ENCODE measurements at regions not wholly inside any gene's neighbourhood (a gene's known extent, or its start where the extent isn't known, plus 50 kb on each side); places are given as distances from the start of the nearest gene placed in this dataset.
A peak's percentile ranks its signal among the peaks of the same experiment; 100 is the strongest.

GRCh38 chr3:28859897-28860296 is 421.0 kb upstream of the RBMS3 start:
- TF ChIP-seq POLR2A (IDR thresholded peaks at IDR 0.05; ENCODE audit: extremely low read depth, insufficient read length) (no peak), MYC (IDR thresholded peaks at IDR 0.05; ENCODE audit: low read depth, low read length) (no peak)
- TF ChIP-seq, protein P1, sequence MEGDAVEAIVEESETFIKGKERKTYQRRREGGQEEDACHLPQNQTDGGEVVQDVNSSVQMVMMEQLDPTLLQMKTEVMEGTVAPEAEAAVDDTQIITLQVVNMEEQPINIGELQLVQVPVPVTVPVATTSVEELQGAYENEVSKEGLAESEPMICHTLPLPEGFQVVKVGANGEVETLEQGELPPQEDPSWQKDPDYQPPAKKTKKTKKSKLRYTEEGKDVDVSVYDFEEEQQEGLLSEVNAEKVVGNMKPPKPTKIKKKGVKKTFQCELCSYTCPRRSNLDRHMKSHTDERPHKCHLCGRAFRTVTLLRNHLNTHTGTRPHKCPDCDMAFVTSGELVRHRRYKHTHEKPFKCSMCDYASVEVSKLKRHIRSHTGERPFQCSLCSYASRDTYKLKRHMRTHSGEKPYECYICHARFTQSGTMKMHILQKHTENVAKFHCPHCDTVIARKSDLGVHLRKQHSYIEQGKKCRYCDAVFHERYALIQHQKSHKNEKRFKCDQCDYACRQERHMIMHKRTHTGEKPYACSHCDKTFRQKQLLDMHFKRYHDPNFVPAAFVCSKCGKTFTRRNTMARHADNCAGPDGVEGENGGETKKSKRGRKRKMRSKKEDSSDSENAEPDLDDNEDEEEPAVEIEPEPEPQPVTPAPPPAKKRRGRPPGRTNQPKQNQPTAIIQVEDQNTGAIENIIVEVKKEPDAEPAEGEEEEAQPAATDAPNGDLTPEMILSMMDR (IDR thresholded peaks at IDR 0.05; ENCODE audit: low read depth, low read length) = no peak
- TF ChIP-seq, protein P2, sequence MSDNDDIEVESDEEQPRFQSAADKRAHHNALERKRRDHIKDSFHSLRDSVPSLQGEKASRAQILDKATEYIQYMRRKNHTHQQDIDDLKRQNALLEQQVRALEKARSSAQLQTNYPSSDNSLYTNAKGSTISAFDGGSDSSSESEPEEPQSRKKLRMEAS (IDR thresholded peaks at IDR 0.05; ENCODE audit: low read depth, low read length) = no peak
- H3K4me3 ChIP-seq (ENCODE audit: low read depth, low read length) = no peak overlapping the region
- DNase-seq (ENCODE audit: low read depth) = no peak

DNA sequence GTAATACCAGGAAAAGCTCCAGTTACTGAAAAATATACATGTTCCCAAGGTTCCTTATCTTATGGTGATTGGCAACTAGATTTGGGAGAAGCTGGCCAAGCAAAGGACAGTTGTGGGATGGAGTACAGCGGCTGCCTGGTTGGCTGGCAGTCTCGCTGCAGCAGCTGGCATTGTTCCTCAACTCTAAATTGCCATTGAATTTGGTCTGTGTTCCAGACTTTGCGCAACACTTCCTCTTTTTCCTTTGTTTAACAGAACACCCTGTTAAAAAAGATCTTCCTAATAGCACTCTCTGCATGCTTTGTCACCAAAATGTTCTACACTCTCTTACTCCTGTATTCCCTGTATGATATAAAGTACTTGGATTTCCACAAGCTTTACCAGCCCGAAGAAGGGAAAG is 420.6 kb upstream of the RBMS3 start:
- H3K4me3 ChIP-seq (ENCODE audit: low read depth, low read length) = no peak overlapping the region
- TF ChIP-seq POLR2A (IDR thresholded peaks at IDR 0.05; ENCODE audit: extremely low read depth, insufficient read length) = no peak
- TF ChIP-seq, protein P2 (IDR thresholded peaks at IDR 0.05; ENCODE audit: low read depth, low read length) = no peak
- TF ChIP-seq MYC (IDR thresholded peaks at IDR 0.05; ENCODE audit: low read depth, low read length) = no peak
- TF ChIP-seq, protein P1 (IDR thresholded peaks at IDR 0.05; ENCODE audit: low read depth, low read length) = no peak
- DNase-seq (ENCODE audit: low read depth) = peak; percentile 60

DNA sequence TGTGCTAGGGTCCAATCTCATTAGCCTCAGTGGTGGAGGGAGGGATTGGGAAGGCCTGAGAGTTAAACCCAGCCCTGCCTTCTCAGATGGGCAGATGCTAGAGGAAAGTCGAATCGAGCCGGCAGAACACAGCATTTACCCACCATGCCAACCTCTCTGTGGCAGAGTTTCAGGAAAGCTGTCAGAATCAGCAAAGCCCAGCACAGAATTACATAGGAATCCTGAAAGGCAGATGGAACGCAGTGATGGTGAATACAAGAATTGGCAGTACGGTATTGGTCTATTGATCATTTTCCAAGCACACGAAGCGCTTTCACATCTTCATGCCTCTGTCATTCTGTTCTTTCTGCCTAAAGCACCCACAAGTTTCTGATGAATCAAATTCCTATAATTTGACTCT is 417.7 kb upstream of the RBMS3 start:
- TF ChIP-seq, protein P1 (IDR thresholded peaks at IDR 0.05; ENCODE audit: low read depth, low read length) = no peak
- no peak for TF ChIP-seq MYC (IDR thresholded peaks at IDR 0.05; ENCODE audit: low read depth, low read length)
- no peak for DNase-seq (ENCODE audit: low read depth)
- H3K4me3 ChIP-seq (ENCODE audit: low read depth, low read length) = no peak overlapping the region

DNA sequence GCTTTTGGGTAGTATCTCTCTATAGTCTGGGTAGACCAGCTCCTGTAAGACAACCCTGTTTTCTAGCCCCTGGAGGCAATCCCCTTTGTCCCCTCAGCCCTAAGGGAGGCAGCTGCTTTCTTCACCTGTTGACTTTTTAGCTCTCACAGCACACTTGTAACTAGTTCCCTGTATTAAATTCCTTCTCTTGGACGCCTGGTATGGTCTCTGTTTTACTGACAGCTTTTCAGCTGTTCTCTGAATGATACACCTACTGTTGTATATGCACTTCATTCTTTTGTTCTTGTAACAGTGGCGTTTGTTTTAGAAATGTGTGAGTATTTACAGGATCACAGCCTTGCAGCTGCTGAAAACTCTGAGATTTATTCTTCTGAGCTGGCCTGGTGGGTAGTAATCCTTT is 413.0 kb upstream of the RBMS3 start:
- DNase-seq (ENCODE audit: low read depth) = no peak
- TF ChIP-seq, protein P2 (IDR thresholded peaks at IDR 0.05; ENCODE audit: low read depth, low read length) = no peak
- TF ChIP-seq, protein P1 (IDR thresholded peaks at IDR 0.05; ENCODE audit: low read depth, low read length) = no peak
- no peak for TF ChIP-seq POLR2A (IDR thresholded peaks at IDR 0.05; ENCODE audit: extremely low read depth, insufficient read length)
- no peak for TF ChIP-seq MYC (IDR thresholded peaks at IDR 0.05; ENCODE audit: low read depth, low read length)
- H3K4me3 ChIP-seq (ENCODE audit: low read depth, low read length) = no peak overlapping the region

- TF ChIP-seq POLR2A (IDR thresholded peaks at IDR 0.05; ENCODE audit: extremely low read depth, insufficient read length) (no peak), MYC (IDR thresholded peaks at IDR 0.05; ENCODE audit: low read depth, low read length) (no peak)
- TF ChIP-seq, protein P1 (IDR thresholded peaks at IDR 0.05; ENCODE audit: low read depth, low read length) = no peak
- TF ChIP-seq, protein P2 (IDR thresholded peaks at IDR 0.05; ENCODE audit: low read depth, low read length) = no peak
- DNase-seq (ENCODE audit: low read depth) = no peak
- no peak overlapping the region for H3K4me3 ChIP-seq (ENCODE audit: low read depth, low read length)
Observed at GRCh38 chr3:28868897-28869296, 412.0 kb upstream of the RBMS3 start.

DNA sequence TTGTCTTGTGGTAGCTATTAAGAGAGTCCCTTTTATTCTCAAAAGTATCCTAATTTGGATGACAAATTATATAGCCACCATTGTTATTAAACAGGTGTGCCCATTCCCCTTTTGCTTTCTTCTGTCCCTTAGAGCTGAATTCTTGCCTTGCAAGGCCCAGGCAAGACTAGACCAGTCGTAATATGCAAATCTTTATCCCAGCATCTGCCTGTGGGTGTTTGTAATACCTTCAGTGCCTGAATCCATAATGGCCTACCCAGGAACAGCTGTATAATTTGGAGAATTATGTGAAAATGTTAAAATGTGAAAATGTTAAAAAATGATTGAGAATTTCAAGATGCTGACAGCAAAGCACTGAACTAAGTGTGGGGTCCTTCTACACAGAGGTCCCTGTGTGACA is 403.0 kb upstream of the RBMS3 start:
- TF ChIP-seq MYC (IDR thresholded peaks at IDR 0.05; ENCODE audit: low read depth, low read length) (no peak), POLR2A (IDR thresholded peaks at IDR 0.05; ENCODE audit: extremely low read depth, insufficient read length) (no peak)
- TF ChIP-seq, protein P2 (IDR thresholded peaks at IDR 0.05; ENCODE audit: low read depth, low read length) = no peak
- TF ChIP-seq, protein P1 (IDR thresholded peaks at IDR 0.05; ENCODE audit: low read depth, low read length) = no peak
- H3K4me3 ChIP-seq (ENCODE audit: low read depth, low read length) = no peak overlapping the region
- DNase-seq (ENCODE audit: low read depth) = no peak
